ENCODE measurements at regions not wholly inside any gene's neighbourhood (a gene's known extent, or its start where the extent isn't known, plus 50 kb on each side); places are given as distances from the start of the nearest gene placed in this dataset.

DNA sequence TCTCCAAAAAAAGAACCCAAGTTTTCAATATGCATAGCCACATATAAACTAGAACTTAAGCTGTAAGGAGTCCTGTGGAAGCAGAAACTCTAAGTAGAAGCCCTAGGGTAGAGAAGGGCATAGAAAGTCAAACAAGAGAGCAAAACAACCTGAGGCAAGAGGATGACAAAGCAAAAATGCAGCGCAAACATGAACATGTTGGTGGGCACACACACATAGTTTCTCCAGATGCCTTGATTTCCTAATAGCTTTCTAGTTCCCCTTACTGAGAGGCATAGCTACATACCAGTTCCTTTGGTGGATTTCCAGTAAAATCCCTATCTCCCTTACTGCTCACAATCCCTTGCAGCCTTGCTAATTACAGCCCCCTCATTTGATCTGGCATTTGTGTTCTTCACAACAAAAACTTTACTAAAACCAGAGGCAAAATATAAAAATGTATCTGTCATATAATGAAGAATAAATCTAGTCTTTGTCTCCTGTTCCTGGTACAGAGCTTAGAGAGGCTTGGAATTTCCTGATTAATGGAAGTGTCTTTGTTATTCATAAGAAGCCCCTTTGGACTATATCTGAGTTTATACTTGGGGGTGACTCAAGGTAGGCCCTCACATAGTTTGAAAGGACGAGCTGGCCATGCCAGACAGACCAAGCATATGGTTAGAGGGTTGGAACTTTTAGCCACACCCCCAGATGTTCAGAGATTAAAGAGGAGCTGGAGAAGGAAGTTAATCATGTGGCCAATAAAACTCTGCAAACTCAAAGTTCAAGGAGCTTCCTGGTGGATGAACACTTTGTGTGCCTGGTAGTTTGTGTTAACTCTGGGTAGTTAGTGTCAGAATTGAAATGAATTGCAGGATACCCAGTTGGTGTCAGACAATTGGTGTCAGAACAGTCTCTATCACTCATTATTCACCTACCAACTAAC is 52.7 kb upstream of the ZCCHC13 start:
- peak overlapping the region; percentile 24 to 77 (median 64) for H3K27ac ChIP-seq
- H3K27me3 ChIP-seq = no peaks in the 10 kb centered on the region
- ATAC-seq (ENCODE audit: low FRiP score in 2 of 2) = peak; percentile 30 to 68
- H3K4me3 ChIP-seq = no peak overlapping the region
- 48 to 58% methylated on average over 2 of the region's 2 CpGs for WGBS, 2 donors
- peaks cover 0 to 7% (median 0%) of the 10 kb centered on the region in 4 donors for H3K36me3 ChIP-seq
- peaks cover 8 to 27% (median 16%) of the 10 kb centered on the region in 4 donors for H3K4me1 ChIP-seq
- peak in 1 of 2 donors; percentile 24 for DNase-seq
- TF ChIP-seq, protein P1, sequence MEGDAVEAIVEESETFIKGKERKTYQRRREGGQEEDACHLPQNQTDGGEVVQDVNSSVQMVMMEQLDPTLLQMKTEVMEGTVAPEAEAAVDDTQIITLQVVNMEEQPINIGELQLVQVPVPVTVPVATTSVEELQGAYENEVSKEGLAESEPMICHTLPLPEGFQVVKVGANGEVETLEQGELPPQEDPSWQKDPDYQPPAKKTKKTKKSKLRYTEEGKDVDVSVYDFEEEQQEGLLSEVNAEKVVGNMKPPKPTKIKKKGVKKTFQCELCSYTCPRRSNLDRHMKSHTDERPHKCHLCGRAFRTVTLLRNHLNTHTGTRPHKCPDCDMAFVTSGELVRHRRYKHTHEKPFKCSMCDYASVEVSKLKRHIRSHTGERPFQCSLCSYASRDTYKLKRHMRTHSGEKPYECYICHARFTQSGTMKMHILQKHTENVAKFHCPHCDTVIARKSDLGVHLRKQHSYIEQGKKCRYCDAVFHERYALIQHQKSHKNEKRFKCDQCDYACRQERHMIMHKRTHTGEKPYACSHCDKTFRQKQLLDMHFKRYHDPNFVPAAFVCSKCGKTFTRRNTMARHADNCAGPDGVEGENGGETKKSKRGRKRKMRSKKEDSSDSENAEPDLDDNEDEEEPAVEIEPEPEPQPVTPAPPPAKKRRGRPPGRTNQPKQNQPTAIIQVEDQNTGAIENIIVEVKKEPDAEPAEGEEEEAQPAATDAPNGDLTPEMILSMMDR (IDR thresholded peaks at IDR 0.05) = no peak
- no peaks in the 10 kb centered on the region for H3K9me3 ChIP-seq

DNA sequence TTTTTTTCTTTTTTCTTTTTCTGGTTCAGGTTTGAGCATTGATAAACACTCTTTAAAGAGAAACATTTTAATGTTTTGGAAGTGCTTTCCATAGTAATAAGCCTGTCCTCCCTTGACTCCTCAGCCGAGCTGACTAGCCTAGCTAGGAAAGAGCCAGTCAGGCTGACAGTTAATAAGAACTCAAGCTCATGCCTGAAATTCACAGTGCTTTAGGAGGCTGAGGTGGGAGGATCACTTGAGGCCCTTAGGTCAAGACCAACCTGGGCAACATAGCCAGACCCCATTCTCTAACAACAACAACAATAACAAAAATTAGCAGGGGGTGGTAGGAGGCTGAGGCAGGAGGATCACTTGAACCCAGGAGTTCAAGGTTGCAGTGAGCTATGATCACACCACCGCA is 53.4 kb upstream of the ZCCHC13 start:
- DNase-seq = no peak
- no peaks in the 10 kb centered on the region for H3K27me3 ChIP-seq
- no peak overlapping the region for H3K4me3 ChIP-seq
- 35 to 81% methylated on average over 2 of the region's 2 CpGs for WGBS, 2 donors
- ATAC-seq (ENCODE audit: low FRiP score in 2 of 2) = no peak
- H3K36me3 ChIP-seq = peaks cover 0 to 7% (median 0%) of the 10 kb centered on the region in 4 donors
- TF ChIP-seq EP300 (IDR thresholded peaks at IDR 0.05) = no peak
- TF ChIP-seq, protein P1 (IDR thresholded peaks at IDR 0.05) = no peak
- no peak for TF ChIP-seq POLR2A (IDR thresholded peaks at IDR 0.05)
- TF ChIP-seq POLR2AphosphoS5 (IDR thresholded peaks at IDR 0.05) = no peak
- peaks cover 8 to 27% (median 16%) of the 10 kb centered on the region in 4 donors for H3K4me1 ChIP-seq
- H3K9me3 ChIP-seq = no peaks in the 10 kb centered on the region
- peak overlapping the region in 3 of 4 donors; percentile 63 to 77 (median 64) for H3K27ac ChIP-seq

DNA sequence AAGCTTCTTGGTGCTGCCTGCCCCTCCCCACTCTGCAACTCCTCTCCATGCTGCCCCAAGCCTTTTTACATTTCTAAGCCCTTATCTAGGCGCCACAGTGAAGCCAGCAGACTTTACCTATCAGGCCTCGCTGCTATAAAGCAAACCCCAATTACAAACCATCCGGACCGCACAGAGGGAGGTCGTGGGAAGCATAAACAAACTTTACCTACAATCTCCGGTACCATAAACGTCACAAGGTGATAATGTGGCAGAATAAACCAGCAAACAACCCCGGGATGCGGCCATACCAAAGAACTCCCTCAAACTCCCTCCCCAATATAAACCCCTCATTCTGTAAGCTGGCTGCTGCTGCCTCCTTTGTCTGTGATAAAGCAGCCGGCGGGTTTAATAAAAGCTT is 54.0 kb upstream of the ZCCHC13 start:
- TF ChIP-seq POLR2AphosphoS5 (IDR thresholded peaks at IDR 0.05) = no peak
- no peak for TF ChIP-seq EP300 (IDR thresholded peaks at IDR 0.05)
- no peak for TF ChIP-seq POLR2A (IDR thresholded peaks at IDR 0.05)
- TF ChIP-seq, protein P1 (IDR thresholded peaks at IDR 0.05) = no peak
- no peak overlapping the region for H3K4me3 ChIP-seq
- peaks cover 8 to 27% (median 16%) of the 10 kb centered on the region in 4 donors for H3K4me1 ChIP-seq
- WGBS, 2 donors = 51 to 65% methylated on average over 5 to 11 of the region's 11 CpGs
- peak overlapping the region in 2 of 4 donors; percentile 64 to 77 for H3K27ac ChIP-seq
- no peaks in the 10 kb centered on the region for H3K9me3 ChIP-seq
- ATAC-seq (ENCODE audit: low FRiP score in 2 of 2) (no peak), DNase-seq (no peak)
- H3K36me3 ChIP-seq = peaks cover 0 to under 1% (median 0%) of the 10 kb centered on the region in 4 donors
- H3K27me3 ChIP-seq = no peaks in the 10 kb centered on the region

DNA sequence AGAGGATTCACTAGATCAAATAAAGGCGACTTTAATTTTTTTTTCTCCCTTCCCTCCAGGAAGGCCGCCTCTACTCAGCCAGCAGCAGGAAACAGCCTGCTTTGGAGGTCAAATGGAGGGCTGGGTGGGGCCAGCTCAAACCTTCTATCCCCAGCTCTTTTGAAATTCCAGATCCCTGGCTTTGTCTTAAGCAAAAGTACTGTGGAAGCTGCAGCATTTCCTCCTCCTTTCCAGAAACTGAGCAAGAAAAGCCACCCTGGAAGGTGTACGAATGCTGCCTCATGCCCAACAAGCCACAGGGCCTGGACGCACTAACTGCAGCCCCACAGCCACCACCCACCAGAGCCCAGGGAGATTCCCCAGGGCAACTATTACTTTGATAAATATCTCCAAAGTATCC is 55.1 kb upstream of the ZCCHC13 start:
- DNase-seq = peak in 1 of 2 donors; percentile 25
- Histone ChIP-seq H3K36me3 (no peaks in the 10 kb centered on the region), H3K27me3 (no peaks in the 10 kb centered on the region), H3K4me1 (peaks cover 8 to 27% (median 16%) of the 10 kb centered on the region in 4 donors), H3K4me3 (no peak overlapping the region), H3K9me3 (no peaks in the 10 kb centered on the region), H3K27ac (peak overlapping the region in 2 of 4 donors; percentile 42 to 64)
- 25 to 47% methylated on average over 3 to 4 of the region's 4 CpGs for WGBS, 2 donors
- TF ChIP-seq POLR2AphosphoS5 (IDR thresholded peaks at IDR 0.05) = no peak
- no peak for TF ChIP-seq POLR2A (IDR thresholded peaks at IDR 0.05)
- no peak for TF ChIP-seq EP300 (IDR thresholded peaks at IDR 0.05)
- TF ChIP-seq, protein P1 (IDR thresholded peaks at IDR 0.05) = no peak
- ATAC-seq (ENCODE audit: low FRiP score in 2 of 2) = no peak
